Astrocyte (in vitro differentiated cells and primary cell): ENCODE measurements at regions not wholly inside any gene's neighbourhood (a gene's known extent, or its start where the extent isn't known, plus 50 kb on each side); places are given as distances from the start of the nearest gene placed in this dataset.

ENCODE experiments used
- CTCF ChIP-seq: IDR thresholded peaks from 2 replicates; pipeline ENCODE4 v1.5.1; 2011; ENCODE audit warnings: low read depth, mild to moderate bottlenecking, inconsistent platforms, low read length, moderate library complexity; ENCODE audit not compliant: insufficient read depth
- EZH2 ChIP-seq: IDR thresholded peaks from 2 replicates; pipeline ENCODE4 v1.6.1; 2012; ENCODE audit warnings: mild to moderate bottlenecking, low read length, inconsistent platforms; ENCODE audit not compliant: insufficient read depth

- TF ChIP-seq CTCF, result no peak
- TF ChIP-seq EZH2, result no peak
Observed at GRCh38 chr20:51277961-51278360, 255.1 kb upstream of the KCNG1 start.
